ENCODE measurements at regions not wholly inside any gene's neighbourhood (a gene's known extent, or its start where the extent isn't known, plus 50 kb on each side); places are given as distances from the start of the nearest gene placed in this dataset.

- no peaks in the 10 kb centered on the region for H3K36me3 ChIP-seq (ENCODE audit: control insufficient read depth in 2 of 2, insufficient read depth in 1 of 2, low read length in 2 of 2)
- CTCF ChIA-PET = interaction anchor here (0.6 kb wide), 1 partner anchor 69 kb away, joined by 3 read pairs; no protein-coding TSS in a partner anchor
- POLR2A ChIA-PET = no interaction called here
- no peak for TF ChIP-seq ZNF121 (tag by site-specific recombination; IDR thresholded peaks at IDR 0.05)
- TF ChIP-seq REPIN1 (tag by site-specific recombination; IDR thresholded peaks at IDR 0.05; ENCODE audit: low read depth) = no peak
- no peak overlapping the region for H3K4me3 ChIP-seq (ENCODE audit: low read depth, low read length)
- no peaks in the 10 kb centered on the region for H3K9me3 ChIP-seq (ENCODE audit: control insufficient read depth, insufficient read depth, low read depth, low read length)
- no peaks in the 10 kb centered on the region for H3K4me1 ChIP-seq (ENCODE audit: control insufficient read depth, insufficient read depth, low read length)
- H3K27ac ChIP-seq (ENCODE audit: extremely low read depth, low read depth, low read length) = no peak overlapping the region
Observed at GRCh38 chr3:159480046-159480445, 508.6 kb upstream of the IL12A start.

GRCh38 chr3:159482241-159482993, 506.2 kb upstream of the IL12A start:
- no peak for TF ChIP-seq ZNF423 (tag by site-specific recombination; IDR thresholded peaks at IDR 0.05)
- no peak for TF ChIP-seq MZF1 (tag by site-specific recombination; IDR thresholded peaks at IDR 0.05; ENCODE audit: borderline replicate concordance)
- TF ChIP-seq ZNF394 (tag by site-specific recombination; IDR thresholded peaks at IDR 0.05; ENCODE audit: borderline replicate concordance) = no peak
- TF ChIP-seq ZNF560 (tag by site-specific recombination; IDR thresholded peaks at IDR 0.05; ENCODE audit: borderline replicate concordance) = no peak
- TF ChIP-seq ZNF510 (tag by site-specific recombination; IDR thresholded peaks at IDR 0.05; ENCODE audit: insufficient replicate concordance) = no peak
- TF ChIP-seq KLF7 (tag by site-specific recombination; IDR thresholded peaks at IDR 0.05; ENCODE audit: borderline replicate concordance) = no peak
- no peak for TF ChIP-seq HIC1 (tag by site-specific recombination; IDR thresholded peaks at IDR 0.05)
- no peak for TF ChIP-seq BCL11A (tag by site-specific recombination; IDR thresholded peaks at IDR 0.05; ENCODE audit: low read depth)
- no peak for TF ChIP-seq ZNF449 (tag by site-specific recombination; IDR thresholded peaks at IDR 0.05)
- TF ChIP-seq INSM2 (tag by site-specific recombination; IDR thresholded peaks at IDR 0.05) = no peak
- no peak for TF ChIP-seq ZBTB6 (tag by site-specific recombination; IDR thresholded peaks at IDR 0.05)
- TF ChIP-seq ZBTB21 (tag by site-specific recombination; IDR thresholded peaks at IDR 0.05) = no peak
- no peak for TF ChIP-seq SETDB1 (IDR thresholded peaks at IDR 0.05; ENCODE audit: insufficient read length, low read length)
- TF ChIP-seq WT1 (tag by site-specific recombination; IDR thresholded peaks at IDR 0.05) = no peak
- TF ChIP-seq ZNF768 (tag by site-specific recombination; IDR thresholded peaks at IDR 0.05) = no peak
- no peak for TF ChIP-seq ZNF544 (tag by site-specific recombination; IDR thresholded peaks at IDR 0.05)
- no peak for TF ChIP-seq ZNF529 (tag by site-specific recombination; IDR thresholded peaks at IDR 0.05; ENCODE audit: insufficient replicate concordance)
- CTCF ChIA-PET = no interaction called here
- POLR2A ChIA-PET = no interaction called here
- Histone ChIP-seq H3K9me3 (ENCODE audit: control insufficient read depth, insufficient read depth, low read depth, low read length) (no peaks in the 10 kb centered on the region), H3K4me1 (ENCODE audit: control insufficient read depth, insufficient read depth, low read length) (no peaks in the 10 kb centered on the region), H3K36me3 (ENCODE audit: control insufficient read depth in 2 of 2, insufficient read depth in 1 of 2, low read length in 2 of 2) (no peaks in the 10 kb centered on the region), H3K4me3 (ENCODE audit: low read depth, low read length) (no peak overlapping the region), H3K27ac (ENCODE audit: extremely low read depth, low read depth, low read length) (no peak overlapping the region)

Data from HEK293 (cell line).